HG02852 (cell line): ENCODE measurements at regions not wholly inside any gene's neighbourhood (a gene's known extent, or its start where the extent isn't known, plus 50 kb on each side); places are given as distances from the start of the nearest gene placed in this dataset.
"Not testable (repeated sequence)": the region's sequence is repeated elsewhere in the genome, so short reads cannot be mapped to it uniquely, and the experiment has no call there.

Experiments
- ATAC-seq: cut with Tn5 transposase; IDR thresholded peaks from one replicate; pipeline ENCODE4 v1.9.1; 2021; ENCODE audit warnings: mild to moderate bottlenecking, moderate library complexity; ENCODE audit not compliant: unreplicated experiment

- no peak for ATAC-seq
These were observed 155.0 kb upstream of the SEMA3C start for GRCh38 chr7:81073931-81074251.

DNA sequence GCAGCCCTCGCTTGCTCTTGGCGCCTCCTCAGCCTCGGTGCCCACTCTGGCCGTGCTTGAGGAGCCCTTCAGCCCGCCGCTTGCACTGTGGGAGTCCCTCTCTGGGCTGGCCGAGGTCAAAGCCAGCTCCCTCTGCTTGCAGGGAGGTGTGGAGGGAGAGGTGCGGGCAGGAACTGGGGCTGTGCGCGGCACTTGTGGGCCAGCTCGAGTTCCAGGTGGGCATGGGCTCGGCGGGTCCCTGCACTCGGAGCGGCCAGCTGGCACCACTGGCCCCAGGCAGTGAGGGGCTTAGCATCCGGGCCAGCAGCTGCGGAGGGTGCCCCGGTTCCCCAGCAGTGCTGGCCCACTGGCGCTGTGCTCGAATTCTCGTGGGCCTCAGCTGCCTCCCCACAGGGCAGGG lies 152.1 kb upstream of the SEMA3C start:
- ATAC-seq = no peak

DNA sequence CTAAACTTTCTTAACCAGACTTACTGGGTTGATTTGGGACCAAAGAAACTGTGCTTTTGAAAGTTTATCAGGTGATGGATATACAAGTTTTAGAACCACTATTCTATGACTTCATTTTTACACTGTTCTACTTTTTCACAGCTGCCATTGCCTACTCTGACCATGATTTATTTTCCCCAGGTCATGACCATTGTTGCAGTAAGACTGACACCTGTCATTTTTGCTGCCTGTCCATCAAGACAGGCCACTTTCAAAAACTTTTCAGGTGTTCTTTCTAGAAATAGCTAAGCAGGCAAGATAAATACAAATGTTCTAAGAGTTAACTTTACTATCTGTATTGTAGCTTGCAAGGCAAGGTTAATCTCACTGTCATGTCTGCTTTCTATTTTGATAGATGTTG lies 147.9 kb upstream of the SEMA3C start:
- ATAC-seq = no peak

- ATAC-seq = no peak
These were observed 145.6 kb upstream of the SEMA3C start for GRCh38 chr7:81064426-81064825.

GRCh38 chr7:81062755-81063154 lies 143.9 kb upstream of the SEMA3C start:
- ATAC-seq = no peak

GRCh38 chr7:81057469-81057868 lies 138.6 kb upstream of the SEMA3C start:
- ATAC-seq = not testable (repeated sequence)

DNA sequence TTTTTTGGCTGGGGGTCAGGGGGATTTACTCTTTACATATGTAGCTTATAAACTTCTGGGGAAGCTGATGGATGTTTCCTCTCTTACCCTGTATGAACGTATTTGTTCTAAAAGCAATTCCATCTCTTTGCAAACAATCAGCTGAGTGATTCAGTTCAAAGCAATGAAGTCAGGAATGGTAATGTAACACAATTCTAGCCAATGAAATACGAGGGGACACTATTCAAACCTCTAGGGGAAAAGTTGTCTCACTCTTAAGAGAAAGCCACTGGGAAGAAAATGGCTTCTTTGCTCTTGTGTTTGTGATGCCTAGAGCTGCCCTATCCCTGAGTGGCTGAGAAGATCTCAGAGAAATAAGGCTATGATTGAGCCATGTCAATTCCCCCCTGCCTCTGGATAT lies 134.8 kb upstream of the SEMA3C start:
- ATAC-seq = no peak

DNA sequence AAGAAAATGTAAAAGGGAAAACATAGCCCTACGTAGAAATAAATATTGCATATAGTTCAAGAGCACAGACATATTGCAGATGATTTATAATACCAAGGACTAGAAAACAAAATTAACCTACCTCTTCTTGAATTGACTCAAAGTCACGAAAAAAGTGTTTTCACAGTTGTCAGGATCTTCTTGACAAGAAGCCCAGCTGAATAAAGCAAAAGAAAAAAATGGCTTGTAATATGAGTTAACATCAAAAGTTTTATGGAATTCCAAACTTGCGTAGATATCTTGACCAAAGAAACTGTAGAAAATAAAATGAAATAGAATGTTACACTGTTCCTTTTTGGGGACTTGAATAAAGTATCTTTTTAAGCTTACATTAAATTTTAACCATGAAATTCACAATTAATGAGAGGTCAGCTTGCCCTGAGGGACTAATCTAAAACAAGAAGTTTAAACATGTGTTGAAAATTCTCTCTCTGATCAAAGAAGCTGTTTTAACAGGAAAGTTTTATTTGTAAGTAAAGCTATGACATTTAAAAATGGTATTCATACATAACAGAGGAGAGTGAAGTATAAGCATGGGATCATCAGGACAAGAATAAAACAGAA lies 133.1 kb upstream of the SEMA3C start:
- no peak for ATAC-seq

DNA sequence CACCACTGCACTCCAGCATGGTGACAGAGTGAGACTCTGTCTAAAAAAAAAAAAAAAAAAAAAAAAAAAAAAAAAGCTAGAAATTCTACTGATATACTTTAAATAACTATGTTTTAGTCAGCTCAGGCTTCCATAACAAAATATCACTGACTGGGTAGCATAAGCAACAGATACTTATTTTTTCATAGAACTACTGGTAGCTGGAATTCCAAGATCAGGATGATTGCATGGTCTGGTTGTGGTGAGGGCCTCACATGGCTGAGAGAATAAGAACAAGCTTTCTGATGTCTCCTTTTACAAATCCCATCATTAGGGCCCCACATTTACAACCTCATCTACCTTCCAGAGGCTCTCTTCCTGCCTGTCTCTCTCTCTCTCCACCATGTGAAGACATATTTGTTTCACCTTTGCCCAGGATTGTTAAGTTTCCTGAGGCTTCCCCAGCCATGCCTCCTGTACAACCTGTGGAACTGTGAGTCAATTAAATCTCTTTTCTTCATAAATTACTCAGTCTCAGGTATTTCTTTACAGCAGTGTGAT lies 126.7 kb upstream of the SEMA3C start:
- no peak for ATAC-seq

DNA sequence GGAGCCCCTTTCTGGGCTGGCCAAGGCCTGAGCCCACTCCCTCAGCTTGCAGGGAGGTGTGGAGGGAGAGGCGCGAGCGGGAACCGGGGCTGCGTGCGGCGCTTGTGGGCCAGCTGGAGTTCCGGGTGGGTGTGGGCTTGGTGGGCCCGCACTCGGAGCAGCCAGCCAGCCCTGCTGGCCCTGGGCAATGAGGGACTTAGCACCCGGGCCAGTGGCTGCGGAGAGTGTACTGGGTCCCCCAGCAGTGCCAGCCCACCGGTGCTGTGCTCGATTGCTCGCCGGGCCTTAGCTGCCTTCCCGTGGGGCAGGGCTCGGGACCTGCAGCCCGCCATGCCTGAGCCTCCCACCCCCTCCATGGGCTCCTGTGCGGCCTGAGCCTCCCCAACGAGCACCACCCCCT lies 123.8 kb upstream of the SEMA3C start:
- ATAC-seq = not testable (repeated sequence)

DNA sequence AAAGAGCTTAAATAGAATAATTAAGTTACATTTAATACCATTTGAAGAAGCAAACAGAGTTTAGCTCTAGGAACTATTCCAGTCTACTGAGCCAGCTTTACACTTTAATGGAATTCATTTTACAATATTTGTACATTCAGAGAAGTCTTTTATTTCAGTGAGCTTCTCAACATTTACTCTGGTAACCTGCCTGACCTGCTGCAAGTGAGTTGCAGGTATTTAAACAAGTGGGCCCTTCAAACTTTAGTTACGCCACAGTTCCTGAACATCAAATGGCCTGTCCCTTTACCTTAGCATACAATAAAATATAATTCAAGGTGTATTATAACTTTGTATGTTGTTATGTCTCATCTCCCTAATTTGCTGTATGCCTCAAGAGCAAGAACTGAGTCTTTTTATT lies 121.6 kb upstream of the SEMA3C start:
- no peak for ATAC-seq

DNA sequence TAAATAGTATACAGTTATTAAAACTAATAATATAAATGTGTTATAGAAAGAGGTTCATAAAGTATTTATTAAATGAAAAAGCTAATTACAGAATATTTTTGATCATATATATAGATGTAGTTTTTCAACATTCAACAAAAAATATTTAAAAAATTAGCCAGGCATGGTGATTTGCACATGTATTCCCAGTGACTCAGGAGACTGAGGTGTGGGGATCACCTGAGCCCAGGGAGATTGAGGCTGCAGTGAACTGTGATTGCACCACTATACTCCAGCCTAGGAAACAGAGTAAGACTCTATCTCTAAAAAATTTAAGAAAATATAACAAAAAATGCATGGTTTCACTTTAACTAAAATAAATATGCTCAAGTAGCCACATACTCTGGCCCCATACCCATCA lies 118.0 kb upstream of the SEMA3C start:
- no peak for ATAC-seq

DNA sequence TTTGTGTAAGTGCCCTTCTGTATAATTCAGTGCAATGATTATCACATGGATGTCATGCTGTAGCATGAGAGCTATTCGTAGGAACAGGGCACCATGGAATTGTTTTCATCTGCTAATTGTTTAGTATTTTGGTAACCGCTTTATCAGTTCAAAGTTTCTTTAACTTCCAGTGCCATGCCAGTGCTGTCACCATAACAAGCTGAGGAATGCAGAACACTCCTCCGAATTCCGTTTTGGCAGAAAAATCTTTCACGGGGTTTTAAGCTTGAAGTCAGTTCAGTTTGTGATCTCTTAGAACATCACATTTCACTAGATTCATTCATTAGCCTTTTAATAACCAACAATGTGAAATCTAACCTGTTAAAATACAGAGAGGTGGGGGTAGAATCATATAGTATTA lies 117.2 kb upstream of the SEMA3C start:
- ATAC-seq = no peak

GRCh38 chr7:81031996-81032395 lies 113.1 kb upstream of the SEMA3C start:
- ATAC-seq = no peak

DNA sequence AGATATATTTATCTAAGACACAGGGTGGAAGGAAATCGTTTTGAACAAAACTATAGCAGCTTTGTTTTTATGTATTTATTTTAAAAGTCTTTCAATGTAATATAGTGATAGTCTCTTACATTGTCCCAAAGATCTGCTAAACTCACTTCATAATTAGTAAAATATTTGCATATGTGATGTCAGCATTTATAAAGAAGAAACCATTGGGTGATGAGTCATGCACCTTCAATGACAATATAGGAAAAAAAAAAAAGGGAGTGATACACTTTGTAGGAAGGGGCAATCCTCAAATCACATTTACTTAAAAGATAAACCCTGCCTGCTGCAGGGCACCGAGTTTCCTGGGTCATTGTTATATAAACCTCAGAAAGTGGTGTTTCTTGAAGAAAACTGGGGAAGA lies 112.4 kb upstream of the SEMA3C start:
- no peak for ATAC-seq

GRCh38 chr7:81030472-81030871 lies 111.6 kb upstream of the SEMA3C start:
- no peak for ATAC-seq

DNA sequence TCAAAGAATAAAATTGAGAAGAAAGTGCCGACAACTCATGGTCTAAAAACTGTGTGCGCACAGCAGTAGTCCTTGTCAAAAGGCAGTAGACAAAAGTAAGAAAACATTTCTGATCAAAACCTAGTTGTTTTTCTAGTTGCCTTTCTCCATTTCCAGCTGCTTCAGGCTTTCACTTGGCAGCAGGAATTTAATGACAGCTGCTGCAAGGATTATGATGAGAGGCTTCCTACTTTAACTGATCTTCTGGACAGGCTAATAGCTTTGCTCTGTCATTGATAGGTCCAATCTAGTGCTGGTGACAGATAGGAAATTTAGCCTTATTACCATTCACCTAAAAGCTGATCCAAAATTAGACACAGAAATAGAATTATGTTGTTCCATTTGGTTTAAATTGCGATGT lies 110.7 kb upstream of the SEMA3C start:
- no peak for ATAC-seq

DNA sequence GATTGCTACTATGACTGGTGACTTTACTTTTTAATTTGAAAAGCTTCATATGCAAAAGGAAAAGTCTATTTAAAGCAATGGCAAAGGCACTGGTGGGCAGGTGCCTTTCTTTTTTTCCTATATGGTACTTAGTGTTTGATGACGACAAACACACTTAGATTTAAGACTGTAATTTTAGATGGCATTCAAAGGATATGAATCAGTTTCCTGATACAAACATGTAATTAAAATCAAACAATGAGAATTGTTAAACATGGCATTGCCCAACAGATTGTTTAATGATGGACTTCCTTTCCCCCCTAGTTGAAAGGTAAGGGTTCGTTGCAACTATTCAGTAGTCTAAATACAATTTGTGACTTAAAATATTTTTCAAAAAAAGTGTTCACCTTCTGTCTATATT lies 106.5 kb upstream of the SEMA3C start:
- no peak for ATAC-seq

- no peak for ATAC-seq
These were observed 96.1 kb upstream of the SEMA3C start for GRCh38 chr7:81014908-81015307.

GRCh38 chr7:81014266-81014665 lies 95.4 kb upstream of the SEMA3C start:
- no peak for ATAC-seq

- ATAC-seq = no peak
These were observed 94.4 kb upstream of the SEMA3C start for GRCh38 chr7:81013083-81013817.

GRCh38 chr7:81008901-81009300 lies 90.0 kb upstream of the SEMA3C start:
- no peak for ATAC-seq

DNA sequence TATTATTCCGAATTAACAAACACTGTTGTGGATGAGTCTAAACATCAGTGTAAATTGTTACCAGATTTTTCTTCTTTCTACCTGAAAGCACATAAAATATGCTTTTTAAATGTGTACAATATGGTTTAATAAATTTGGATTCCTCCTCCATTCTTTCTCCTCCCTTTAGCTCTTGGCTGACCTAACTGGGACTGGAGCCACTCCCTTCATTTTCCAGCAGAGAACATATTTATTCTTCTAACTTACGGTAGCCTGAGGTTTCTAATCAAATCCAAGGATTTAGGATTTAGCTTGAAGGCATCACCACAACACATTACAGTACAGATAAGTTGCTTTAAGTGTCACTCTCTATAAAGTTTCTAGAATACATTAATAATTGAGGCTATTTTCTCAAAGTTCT lies 88.2 kb upstream of the SEMA3C start:
- ATAC-seq = no peak
